Dermis blood vessel endothelial cell (primary cell): ENCODE measurements at regions not wholly inside any gene's neighbourhood (a gene's known extent, or its start where the extent isn't known, plus 50 kb on each side); places are given as distances from the start of the nearest gene placed in this dataset.
"Not testable (repeated sequence)": the region's sequence is repeated elsewhere in the genome, so short reads cannot be mapped to it uniquely, and the experiment has no call there.

Experiments used
- DNase-seq: peaks from one replicate; pipeline ENCODE4 v3.0.0; 2010

GRCh38 chr21:39022035-39022434 lies 161.2 kb downstream of the PSMG1 start:
- DNase-seq = no peak

GRCh38 chr21:39021478-39021832 lies 161.8 kb downstream of the PSMG1 start:
- no peak for DNase-seq

- peak; percentile 76 for DNase-seq
Observed at GRCh38 chr21:39020751-39021477, 162.3 kb downstream of the PSMG1 start.

- DNase-seq = no peak
Observed at GRCh38 chr21:39018730-39019129, 164.5 kb downstream of the PSMG1 start.

- no peak for DNase-seq
Observed at GRCh38 chr21:39016740-39017315, 166.4 kb downstream of the PSMG1 start.

- peak; percentile 58 for DNase-seq
Observed at GRCh38 chr21:39014747-39015146, 168.5 kb downstream of the PSMG1 start.

GRCh38 chr21:39012326-39013230 lies 170.7 kb downstream of the PSMG1 start:
- DNase-seq = no peak

GRCh38 chr21:39011911-39012310 lies 171.3 kb downstream of the PSMG1 start:
- no peak for DNase-seq

GRCh38 chr21:39010629-39011404 lies 172.4 kb downstream of the PSMG1 start:
- no peak for DNase-seq

- DNase-seq = no peak
Observed at GRCh38 chr21:39009587-39010225, 173.5 kb downstream of the PSMG1 start.

- DNase-seq = no peak
Observed at GRCh38 chr21:39007985-39008384, 175.3 kb downstream of the PSMG1 start.

- DNase-seq = no peak
Observed at GRCh38 chr21:39007532-39007931, 175.7 kb downstream of the PSMG1 start.

GRCh38 chr21:39006571-39007311 lies 176.5 kb downstream of the PSMG1 start:
- DNase-seq = peak; percentile 86

GRCh38 chr21:39005502-39005787 lies 177.8 kb downstream of the PSMG1 start:
- no peak for DNase-seq

- peak; percentile 61 for DNase-seq
Observed at GRCh38 chr21:39004634-39005501, 178.4 kb downstream of the PSMG1 start.

GRCh38 chr21:39003982-39004633 lies 179.1 kb downstream of the PSMG1 start:
- DNase-seq = peak; percentile 91

GRCh38 chr21:39001341-39001740 lies 181.9 kb downstream of the PSMG1 start:
- no peak for DNase-seq

GRCh38 chr21:39000496-39000895 lies 182.8 kb downstream of the PSMG1 start:
- peak; percentile 87 for DNase-seq

- no peak for DNase-seq
Observed at GRCh38 chr21:38999161-38999560, 184.1 kb downstream of the PSMG1 start.

GRCh38 chr21:38998281-38998680 lies 185.0 kb downstream of the PSMG1 start:
- DNase-seq = not testable (repeated sequence)
